Stomach (tissue), 8 donors: ENCODE measurements at regions not wholly inside any gene's neighbourhood (a gene's known extent, or its start where the extent isn't known, plus 50 kb on each side); places are given as distances from the start of the nearest gene placed in this dataset.

Experiments
- DNase-seq, 2 donors: peaks; one replicate each; pipeline versions ENCODE4 v3.0.0 to v3.0.0-alpha.2; 2013 to 2019
- H3K27ac ChIP-seq, 5 donors: fragments of 200-600 bp in 4 of 5; sonication (generic) in 4 of 5; one replicate each; pipeline ENCODE4 v1.5.1; 2013 to 2019; ENCODE audit warnings: mild to moderate bottlenecking in 1 of 5, moderate library complexity in 1 of 5
- H3K27me3 ChIP-seq, 3 donors: fragments of 200-600 bp; sonication (generic); one replicate each; pipeline ENCODE4 v1.5.1; 2017 to 2019; ENCODE audit warnings: mixed run types in 1 of 3
- H3K36me3 ChIP-seq, 4 donors: fragments of 200-600 bp; sonication (generic); 1 replicate in 3 of 4; 2 replicates in 1 of 4; pipeline ENCODE4 v1.5.1; 2016 to 2019
- H3K4me1 ChIP-seq, 4 donors: fragments of 200-600 bp; sonication (generic); one replicate each; pipeline ENCODE4 v1.5.1; 2016 to 2019
- H3K4me3 ChIP-seq, 4 donors: fragments of 200-600 bp; sonication (generic) in 3 of 4; one replicate each; pipeline ENCODE4 v1.5.1; 2016 to 2019; ENCODE audit warnings: mild to moderate bottlenecking in 1 of 4
- H3K9me3 ChIP-seq, 4 donors: fragments of 200-600 bp; sonication (generic); one replicate each; pipeline ENCODE4 v1.5.1; 2016 to 2019
- CTCF ChIP-seq, 7 experiments: fragments of 450-650 bp in 4 of 7; fragments of 200-600 bp in 3 of 7; sonication (generic) in 3 of 7; IDR thresholded peaks; one replicate each; pipeline ENCODE4 v1.5.1; 2016 to 2019; ENCODE audit warnings: antibody characterized with exemption in 7 of 7, control low read depth in 2 of 7, mild to moderate bottlenecking in 1 of 7
- EP300 ChIP-seq: sonication (generic); formaldehyde crosslinking; IDR thresholded peaks from one replicate; pipeline ENCODE4 v1.6.1; 2017; ENCODE audit warnings: antibody characterized with exemption
- POLR2A ChIP-seq, 4 donors: fragments of 450-650 bp; IDR thresholded peaks; one replicate each; pipeline ENCODE4 v1.6.1; 2016; ENCODE audit warnings: antibody characterized with exemption in 4 of 4, control low read depth in 2 of 4, mild to moderate bottlenecking in 1 of 4, moderate library complexity in 1 of 4
- POLR2AphosphoS5 ChIP-seq, 3 donors: sonication (generic); formaldehyde crosslinking; IDR thresholded peaks; one replicate each; pipeline ENCODE4 v1.6.1; 2016; ENCODE audit warnings: antibody characterized with exemption in 3 of 3
- WGBS, 5 donors: extraction: QIAGEN DNeasy Blood & Tissue Kit in 3 of 5; methylation state at CpG; one replicate each; pipeline versions ENCODE4 v1.1.5 to v1.1.7; 2013 to 2018; 5-methylcytosine and 5-hydroxymethylcytosine counted together
- intact Hi-C: fragments of 100-400 bp; cut with DNase I; formaldehyde crosslinking; loops from one replicate; pipeline ENCODE4 v1.15.1; 2023; ENCODE audit warnings: low total_unique reads
- donor health status: healthy with polysubstance abuse.
- donor health status: Bipolar disorder and iron deficiency.
- donor health status: healthy.

- no peaks in the 10 kb centered on the region for H3K9me3 ChIP-seq
- no peak overlapping the region for H3K27ac ChIP-seq
- WGBS, 5 donors: 57 to 69% (median 62%) methylated on average over 4 of the region's 4 CpGs
- H3K4me1 ChIP-seq: peaks cover 0 to 14% (median 0%) of the 10 kb centered on the region in 4 donors
- no peaks in the 10 kb centered on the region for H3K27me3 ChIP-seq
- H3K36me3 ChIP-seq: no peaks in the 10 kb centered on the region
- H3K4me3 ChIP-seq: no peak overlapping the region
- no peak for TF ChIP-seq CTCF (IDR thresholded peaks at IDR 0.05)
- TF ChIP-seq POLR2AphosphoS5 (IDR thresholded peaks at IDR 0.05): no peak
- TF ChIP-seq POLR2A (IDR thresholded peaks at IDR 0.05): no peak
- no peak for TF ChIP-seq EP300
- intact Hi-C loops: no loop called here
- no peak for DNase-seq
These were observed 253.5 kb downstream of the QKI start for GRCh38 chr6:163668061-163668426.

- Histone ChIP-seq H3K9me3 (no peaks in the 10 kb centered on the region), H3K4me1 (peaks cover 0 to 14% (median 0%) of the 10 kb centered on the region in 4 donors), H3K36me3 (no peaks in the 10 kb centered on the region), H3K27me3 (no peaks in the 10 kb centered on the region), H3K27ac (peak overlapping the region in 2 of 5 donors; percentile 1 to 29), H3K4me3 (no peak overlapping the region)
- TF ChIP-seq CTCF (IDR thresholded peaks at IDR 0.05) (no peak), EP300 (no peak), POLR2AphosphoS5 (IDR thresholded peaks at IDR 0.05) (no peak), POLR2A (IDR thresholded peaks at IDR 0.05) (no peak)
- DNase-seq: peak in 1 of 2 donors; percentile 68
- WGBS, 5 donors: 62 to 75% (median 65%) methylated on average over 13 of the region's 13 CpGs
- intact Hi-C loops: no loop called here
These were observed 253.0 kb downstream of the QKI start for GRCh38 chr6:163667372-163668060.

- Histone ChIP-seq H3K9me3 (no peaks in the 10 kb centered on the region), H3K36me3 (no peaks in the 10 kb centered on the region), H3K4me3 (no peak overlapping the region), H3K27ac (no peak overlapping the region), H3K4me1 (peaks cover 0 to 14% (median 0%) of the 10 kb centered on the region in 4 donors), H3K27me3 (no peaks in the 10 kb centered on the region)
- intact Hi-C loops: no loop called here
- no peak for DNase-seq
- no peak for TF ChIP-seq CTCF (IDR thresholded peaks at IDR 0.05)
- 76 to 100% (median 94%) methylated on average over 1 of the region's 1 CpG for WGBS, 5 donors
These were observed 250.9 kb downstream of the QKI start for GRCh38 chr6:163665464-163665863.

GRCh38 chr6:163663575-163663974, 249.1 kb downstream of the QKI start:
- no peaks in the 10 kb centered on the region for H3K36me3 ChIP-seq
- no peak for DNase-seq
- no peak overlapping the region for H3K4me3 ChIP-seq
- no peak for TF ChIP-seq EP300
- no peak for TF ChIP-seq POLR2A (IDR thresholded peaks at IDR 0.05)
- TF ChIP-seq CTCF (IDR thresholded peaks at IDR 0.05): no peak
- TF ChIP-seq POLR2AphosphoS5 (IDR thresholded peaks at IDR 0.05): no peak
- H3K9me3 ChIP-seq: no peaks in the 10 kb centered on the region
- H3K27me3 ChIP-seq: no peaks in the 10 kb centered on the region
- no peak overlapping the region for H3K27ac ChIP-seq
- 78 to 89% (median 80%) methylated on average over 7 of the region's 7 CpGs for WGBS, 5 donors
- intact Hi-C loops: no loop called here
- peaks cover 0 to 14% (median 0%) of the 10 kb centered on the region in 4 donors for H3K4me1 ChIP-seq
